Left lobe of liver (tissue), 2 donors: ENCODE measurements at regions not wholly inside any gene's neighbourhood (a gene's known extent, or its start where the extent isn't known, plus 50 kb on each side); places are given as distances from the start of the nearest gene placed in this dataset.
"Not testable (repeated sequence)": the region's sequence is repeated elsewhere in the genome, so short reads cannot be mapped to it uniquely, and the experiment has no call there.

Experiments
- ATAC-seq: fragments of 200-7000 bp; cut with Tn5 transposase; one replicate; pipeline ENCODE4 v1.9.1; 2020; ENCODE audit warnings: mild to moderate bottlenecking, moderate library complexity
- DNase-seq: peaks from one replicate; pipeline ENCODE4 v3.0.0-alpha.2; 2020; ENCODE audit warnings: low spot score
- donor health status: DM: no; HTN: no; CAD: no; lungs with moderate emphysema.
- donor health status: DM: no; HTN: yes; CAD: no.

GRCh38 chr1:101408212-101409042, 171.6 kb downstream of the S1PR1 start:
- DNase-seq (no peak), ATAC-seq (no peak)

GRCh38 chr1:101409102-101409501, 172.3 kb downstream of the S1PR1 start:
- no peak for ATAC-seq
- no peak for DNase-seq

GRCh38 chr1:101410048-101410878, 173.4 kb downstream of the S1PR1 start:
- ATAC-seq (no peak), DNase-seq (no peak)

GRCh38 chr1:101420406-101420805, 183.6 kb downstream of the S1PR1 start:
- ATAC-seq, result no peak
- DNase-seq, result no peak

- DNase-seq, ATAC-seq: not testable (repeated sequence)
Observed at GRCh38 chr1:101428083-101428482, 191.3 kb downstream of the S1PR1 start.

- DNase-seq, result no peak
- no peak for ATAC-seq
Observed at GRCh38 chr1:101428562-101428961, 191.7 kb downstream of the S1PR1 start.

GRCh38 chr1:101431956-101432510, 195.2 kb downstream of the S1PR1 start:
- ATAC-seq (no peak), DNase-seq (no peak)

GRCh38 chr1:101435831-101436511, 199.2 kb downstream of the S1PR1 start:
- ATAC-seq (no peak), DNase-seq (no peak)

- ATAC-seq (no peak), DNase-seq (no peak)
Observed at GRCh38 chr1:101437800-101438199, 201.0 kb downstream of the S1PR1 start.

- DNase-seq (no peak), ATAC-seq (no peak)
Observed at GRCh38 chr1:101438359-101438758, 201.5 kb downstream of the S1PR1 start.

GRCh38 chr1:101440485-101440884, 203.7 kb downstream of the S1PR1 start:
- DNase-seq (no peak), ATAC-seq (no peak)

GRCh38 chr1:101444381-101444780, 207.6 kb downstream of the S1PR1 start:
- ATAC-seq, result no peak
- DNase-seq, result no peak

- peak; percentile 33 for ATAC-seq
Observed at GRCh38 chr1:101444873-101445618, 208.2 kb downstream of the S1PR1 start.

GRCh38 chr1:101448018-101448417, 211.2 kb downstream of the S1PR1 start:
- ATAC-seq (no peak), DNase-seq (no peak)

More at GRCh38 chr1:101444873-101445618, 208.2 kb downstream of the S1PR1 start:
- no peak for DNase-seq

- ATAC-seq, DNase-seq: not testable (repeated sequence)
Observed at GRCh38 chr1:101450691-101451090, 213.9 kb downstream of the S1PR1 start.

GRCh38 chr1:101451888-101452287, 215.1 kb downstream of the S1PR1 start:
- ATAC-seq (no peak), DNase-seq (no peak)

GRCh38 chr1:101452825-101453224, 216.0 kb downstream of the S1PR1 start:
- ATAC-seq, result no peak

GRCh38 chr1:101453844-101454243, 217.0 kb downstream of the S1PR1 start:
- DNase-seq (no peak), ATAC-seq (no peak)

More at GRCh38 chr1:101452825-101453224, 216.0 kb downstream of the S1PR1 start:
- DNase-seq, result no peak

GRCh38 chr1:101455166-101455565, 218.3 kb downstream of the S1PR1 start:
- no peak for DNase-seq
- no peak for ATAC-seq

- DNase-seq (no peak), ATAC-seq (no peak)
Observed at GRCh38 chr1:101460739-101461138, 223.9 kb downstream of the S1PR1 start.
